NCI-H69 (cell line): ENCODE measurements at regions not wholly inside any gene's neighbourhood (a gene's known extent, or its start where the extent isn't known, plus 50 kb on each side); places are given as distances from the start of the nearest gene placed in this dataset.
A peak's percentile ranks its signal among the peaks of the same experiment; 100 is the strongest.

Experiments
- DNase-seq: peaks from one replicate; lab custom pipeline; 2025; lab: John Stamatoyannopoulos, UW

DNA sequence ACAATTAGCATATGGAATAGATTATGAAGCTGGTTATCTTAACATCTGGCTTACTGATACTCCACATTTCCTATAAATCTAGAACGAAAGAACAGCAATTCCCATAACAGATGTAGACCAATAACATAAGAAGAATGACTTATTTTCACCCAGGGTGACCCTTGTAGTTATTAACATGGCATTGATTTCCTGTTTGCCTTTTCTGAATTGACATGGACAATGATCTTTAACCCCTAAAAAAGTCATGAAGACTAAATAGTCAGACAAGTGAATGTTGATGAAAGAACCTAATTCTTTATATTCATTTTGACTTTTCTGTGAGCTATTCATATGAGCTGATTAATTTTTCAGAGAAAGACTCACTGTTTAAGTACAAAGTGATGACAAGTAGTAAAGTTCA, 175.3 kb upstream of the CD180 start:
- DNase-seq, result no peak

DNA sequence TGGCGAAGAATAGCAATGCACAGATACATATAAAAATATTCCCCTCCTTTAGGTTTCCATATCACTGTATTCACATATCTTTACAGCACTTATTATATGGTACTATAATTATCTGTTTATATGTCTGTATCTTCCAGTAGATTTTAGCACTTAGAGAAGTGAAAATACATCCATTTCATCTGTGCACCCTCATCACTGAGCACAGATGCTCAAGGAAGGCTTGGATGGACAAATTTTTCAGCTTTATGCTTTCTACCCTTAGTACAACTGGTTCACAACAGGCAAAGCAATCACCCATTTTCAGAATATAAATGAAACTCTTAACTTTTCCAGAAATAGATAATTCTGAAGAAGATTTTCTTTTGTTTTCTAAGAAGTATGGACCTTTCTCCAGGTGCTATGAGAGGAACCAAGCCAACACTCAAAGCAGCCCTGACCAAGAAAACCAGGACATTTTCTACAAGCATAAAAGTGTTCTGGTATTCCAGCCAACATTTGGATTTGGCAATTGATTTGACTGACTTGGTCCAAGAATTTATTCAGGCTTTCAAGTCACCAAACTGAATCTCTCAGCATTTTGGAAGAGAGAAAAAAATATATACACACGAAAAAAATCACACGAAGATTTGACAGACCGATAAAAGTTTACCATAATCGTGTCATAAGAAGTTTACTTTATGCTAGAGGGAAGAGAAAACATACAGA, 170.2 kb upstream of the CD180 start:
- DNase-seq, result no peak

DNA sequence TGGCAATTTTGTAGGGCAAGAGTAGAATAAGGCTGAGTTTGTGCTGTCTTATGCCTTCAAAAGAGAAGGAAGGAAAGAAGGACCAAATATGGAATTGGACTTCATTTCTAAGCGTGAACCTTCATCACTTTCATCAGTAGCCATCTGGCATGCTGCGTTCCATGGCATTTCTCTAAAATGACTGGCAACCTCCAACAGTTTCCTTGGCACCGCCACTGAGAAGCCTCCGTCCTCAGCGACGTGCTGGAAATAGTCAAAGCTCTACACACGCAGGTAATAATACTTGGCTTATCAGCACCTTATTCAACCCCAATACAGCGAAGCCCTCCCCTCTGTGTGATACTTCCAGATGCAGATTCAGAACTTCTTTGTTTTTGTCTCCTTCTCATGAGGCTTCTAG, 169.7 kb upstream of the CD180 start:
- no peak for DNase-seq

DNA sequence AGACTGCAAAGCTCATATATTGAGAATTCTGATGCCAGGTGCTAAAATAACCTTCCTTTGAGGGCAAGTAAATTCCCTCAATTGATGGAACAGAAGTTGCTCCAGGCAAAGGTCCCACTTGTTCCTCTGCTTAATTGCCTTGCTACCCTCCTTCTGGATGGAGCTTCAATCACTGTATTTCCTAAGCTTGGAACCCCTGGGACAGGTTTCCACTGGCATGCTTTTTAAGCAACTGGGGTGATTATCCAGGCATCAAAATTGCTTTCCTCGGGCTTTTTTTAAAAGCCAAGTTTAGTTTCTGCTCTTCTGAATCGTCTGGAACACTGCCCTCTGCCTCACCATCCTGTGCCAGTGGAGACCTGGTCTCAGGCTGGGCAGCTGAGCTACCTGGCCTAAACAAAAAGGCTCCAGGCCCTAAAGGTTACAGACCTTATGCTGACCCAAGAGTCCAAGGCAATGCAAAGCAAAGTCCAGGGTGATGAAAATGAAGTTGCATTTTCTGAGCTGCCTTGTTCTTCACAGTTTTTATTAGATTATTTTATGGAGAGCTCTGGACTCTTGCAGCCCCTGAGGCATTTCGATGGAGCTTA, 167.9 kb upstream of the CD180 start:
- no peak for DNase-seq

DNA sequence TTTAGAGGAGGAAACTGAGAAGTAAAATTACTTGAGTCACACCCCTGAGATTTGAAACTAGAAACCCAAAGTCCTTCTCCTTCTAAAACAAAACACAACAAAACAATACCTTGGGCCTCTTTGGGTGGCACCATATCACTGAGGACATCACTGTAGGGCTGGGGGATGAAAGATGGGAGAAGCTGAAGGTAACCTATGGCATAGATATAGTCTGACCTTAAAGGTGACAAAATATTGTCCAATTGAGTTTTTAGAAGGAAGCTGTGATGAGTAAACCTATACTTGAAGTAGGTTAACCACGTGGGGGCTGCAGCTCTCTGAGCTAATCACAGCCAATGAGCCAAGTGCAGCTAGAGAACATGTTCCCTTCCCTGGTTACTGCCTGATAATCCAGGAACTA, 167.4 kb upstream of the CD180 start:
- DNase-seq, result no peak

DNA sequence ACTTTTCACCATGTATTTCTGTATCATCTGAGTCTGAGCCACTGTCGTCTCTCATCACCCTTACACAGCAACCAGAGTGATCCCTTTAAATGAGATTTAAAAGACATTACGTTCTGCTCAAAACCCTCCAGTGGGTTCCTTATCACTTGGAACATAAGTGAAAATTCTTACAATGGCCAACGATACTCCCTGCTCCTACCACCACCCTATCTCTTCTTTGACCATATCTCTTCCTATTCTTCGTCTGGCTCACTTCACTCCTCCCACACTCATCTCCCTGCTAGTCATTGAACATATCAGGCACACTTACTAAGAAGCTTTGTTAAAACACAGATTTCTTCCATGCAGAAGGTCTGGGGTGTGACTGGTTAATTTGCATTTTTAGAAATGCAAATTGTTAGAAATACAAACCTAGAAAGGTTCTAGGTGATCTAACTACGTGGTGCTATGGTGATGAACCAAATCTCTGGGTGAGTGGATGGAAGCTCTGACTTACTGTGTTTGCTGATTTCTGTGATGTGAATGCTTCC, 166.6 kb upstream of the CD180 start:
- DNase-seq, result no peak

DNA sequence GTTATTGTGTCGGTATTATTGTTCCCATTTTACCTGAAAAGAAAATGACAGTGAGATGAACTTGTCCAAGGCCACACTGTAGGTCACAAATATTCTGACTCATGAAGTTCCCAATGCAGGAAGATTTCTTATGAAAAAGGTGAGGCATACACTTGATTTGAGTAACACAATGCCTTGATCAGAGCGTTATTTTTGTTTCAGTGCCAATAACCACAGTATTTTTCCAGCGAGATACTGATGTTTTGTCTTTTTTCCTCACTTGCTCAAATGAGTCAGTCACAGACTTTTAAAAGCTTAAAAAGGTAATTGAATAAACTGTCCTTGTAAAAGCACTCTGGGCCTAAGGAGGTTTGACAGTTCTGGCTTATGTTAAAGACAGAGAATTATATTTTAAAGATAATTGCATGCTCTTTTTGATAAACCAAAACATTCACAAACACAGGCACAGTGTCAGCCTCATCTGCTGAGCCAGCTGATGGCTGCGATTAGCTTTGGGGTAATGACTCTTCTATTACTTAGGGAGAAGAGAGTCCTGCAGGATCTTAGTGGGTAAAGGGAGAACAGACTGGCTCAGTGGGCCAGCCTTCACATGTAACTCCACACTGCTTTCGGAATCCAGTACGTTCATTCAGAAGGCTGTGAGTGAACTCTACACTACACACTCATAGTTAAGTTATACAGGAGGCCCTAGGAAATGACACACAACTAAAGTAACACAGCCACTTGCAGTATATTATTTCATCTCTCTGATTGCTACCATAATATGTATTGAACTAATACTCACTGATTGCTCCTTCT, 165.5 kb upstream of the CD180 start:
- no peak for DNase-seq

DNA sequence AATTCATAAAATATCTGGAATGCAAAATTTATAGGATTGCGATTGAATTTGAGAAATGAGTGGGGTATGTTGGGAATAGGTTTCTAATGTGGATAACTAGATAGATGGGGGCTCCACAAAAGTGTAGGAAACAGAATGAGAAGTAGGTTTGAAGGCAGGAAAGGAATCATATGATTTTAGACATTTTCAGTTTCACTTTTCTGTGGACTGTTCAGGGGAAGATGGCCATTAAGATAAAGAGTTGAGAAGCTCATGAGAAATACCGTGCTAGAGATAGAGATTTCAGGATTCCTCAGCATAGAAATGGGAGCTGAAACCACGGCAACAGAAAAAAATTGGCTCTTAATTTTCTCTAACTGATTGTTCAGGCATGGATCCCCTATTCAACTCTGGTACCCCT, 163.4 kb upstream of the CD180 start:
- DNase-seq, result no peak

DNA sequence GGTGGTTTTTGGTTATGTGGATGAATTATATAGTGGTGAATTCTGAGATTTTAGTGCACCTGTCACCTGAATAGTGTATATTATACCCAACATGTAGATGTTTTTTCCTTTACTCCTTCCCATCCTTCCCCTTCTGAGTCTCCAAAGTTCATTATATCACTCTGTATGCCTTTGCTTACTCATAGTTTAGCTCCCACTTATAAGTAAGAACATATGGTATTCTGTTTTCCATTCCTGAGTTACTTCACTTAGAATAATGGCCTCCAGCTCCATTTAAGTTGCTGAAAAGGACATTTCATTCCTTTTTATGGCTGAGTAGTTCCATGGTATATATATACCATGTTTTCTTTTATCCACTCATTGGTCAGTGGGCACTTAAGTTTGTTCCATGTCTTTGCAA, 161.6 kb upstream of the CD180 start:
- no peak for DNase-seq

DNA sequence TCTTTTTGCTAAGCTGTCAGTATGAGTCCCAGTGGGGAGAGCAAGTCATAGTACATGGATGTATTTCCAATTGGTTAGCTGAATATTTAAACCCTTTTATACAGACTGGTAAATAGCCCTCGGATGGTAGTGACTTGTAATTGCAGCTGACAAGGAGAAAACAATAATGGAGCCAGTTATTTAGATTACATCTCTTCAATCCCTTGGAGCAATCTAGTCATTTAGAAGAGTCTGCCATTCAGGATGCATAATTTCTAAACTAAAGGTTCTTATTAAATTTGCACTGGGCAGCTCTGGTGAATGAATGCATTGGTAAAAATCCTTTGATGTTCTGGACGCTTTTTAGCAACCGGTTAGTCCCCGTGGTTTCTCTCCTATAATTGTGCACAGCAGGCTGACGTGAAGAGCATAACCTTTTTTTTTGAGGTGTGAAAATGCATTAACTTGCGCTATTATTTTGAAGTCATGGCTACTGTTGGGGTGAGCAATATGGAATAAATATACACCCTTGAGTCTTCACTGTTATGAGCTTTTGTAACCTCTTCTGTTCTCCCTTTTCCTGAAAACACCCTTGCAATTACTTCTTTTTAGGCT, 158.6 kb upstream of the CD180 start:
- DNase-seq, result peak; percentile 88

DNA sequence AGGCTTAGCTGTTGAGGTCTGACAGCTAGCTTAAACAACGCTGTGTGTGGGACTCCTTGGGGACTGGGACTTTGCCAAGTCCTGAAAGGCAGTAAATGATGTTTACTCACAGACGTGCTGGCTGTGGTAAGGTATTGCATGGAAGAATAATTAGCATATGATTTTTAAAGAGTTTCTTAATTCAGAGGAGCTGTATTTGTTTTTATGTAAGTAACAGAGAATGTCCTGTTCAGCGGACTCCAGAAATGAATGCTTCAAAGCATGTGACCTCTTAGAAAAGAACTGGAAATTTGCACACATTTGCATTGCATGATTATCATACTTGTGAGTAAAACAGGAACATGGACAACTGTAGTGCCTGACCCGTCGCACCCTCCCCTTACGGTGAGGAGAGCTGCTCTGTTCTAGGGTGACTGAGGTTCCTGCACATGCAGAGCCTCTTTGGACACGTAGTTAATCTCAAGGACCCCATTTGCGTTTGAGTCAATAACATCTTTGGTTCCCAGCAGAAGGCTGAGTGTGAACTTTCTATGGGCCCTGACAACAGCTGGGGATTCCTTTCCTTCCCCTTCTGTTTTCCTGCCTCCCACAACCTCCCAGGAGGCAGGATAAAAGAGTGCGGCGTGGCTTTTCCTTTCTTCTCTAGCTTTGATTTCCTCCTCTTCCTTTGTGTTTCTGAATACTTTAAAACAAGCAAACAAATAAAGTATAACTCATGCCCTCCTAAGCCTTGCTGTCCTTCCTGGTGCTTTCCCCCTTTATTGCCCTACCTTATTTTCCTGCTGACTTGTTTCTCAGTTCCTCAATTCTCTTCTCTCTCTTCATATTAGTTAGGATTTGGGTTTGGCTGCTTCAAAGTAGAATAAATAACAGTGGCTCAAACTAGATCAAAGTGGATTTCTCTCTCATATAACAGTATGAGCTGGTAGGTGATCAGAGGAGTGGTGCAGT, 157.2 kb upstream of the CD180 start:
- DNase-seq, result peak; percentile 94

DNA sequence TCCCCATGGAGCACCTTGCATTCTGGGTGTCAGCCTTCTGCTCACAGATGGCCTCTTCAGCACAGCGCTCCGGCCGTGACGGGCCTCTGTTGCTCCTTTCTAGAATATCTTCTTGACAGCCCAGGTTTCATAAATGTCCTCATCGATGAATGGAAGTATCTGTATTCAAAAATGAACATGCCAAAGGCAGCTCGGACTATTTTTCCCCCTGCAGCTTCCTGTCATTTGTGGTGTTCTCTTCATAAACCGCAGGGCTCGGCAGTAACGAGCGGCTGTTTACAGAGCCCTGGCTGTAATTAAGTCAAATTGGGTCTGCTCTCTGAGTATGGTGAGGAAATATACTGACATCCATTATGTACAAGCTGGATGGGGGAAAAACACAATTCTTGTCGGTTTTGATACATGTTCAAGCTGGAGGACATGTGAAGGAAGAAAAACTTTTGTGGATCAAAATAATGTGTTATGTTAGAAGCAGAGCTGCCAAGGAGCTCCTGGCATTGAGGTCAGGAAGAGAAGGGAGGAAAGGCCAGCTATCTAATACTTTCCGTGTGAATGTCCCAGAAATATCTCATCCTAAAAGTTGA, 154.1 kb upstream of the CD180 start:
- DNase-seq, result peak; percentile 96

DNA sequence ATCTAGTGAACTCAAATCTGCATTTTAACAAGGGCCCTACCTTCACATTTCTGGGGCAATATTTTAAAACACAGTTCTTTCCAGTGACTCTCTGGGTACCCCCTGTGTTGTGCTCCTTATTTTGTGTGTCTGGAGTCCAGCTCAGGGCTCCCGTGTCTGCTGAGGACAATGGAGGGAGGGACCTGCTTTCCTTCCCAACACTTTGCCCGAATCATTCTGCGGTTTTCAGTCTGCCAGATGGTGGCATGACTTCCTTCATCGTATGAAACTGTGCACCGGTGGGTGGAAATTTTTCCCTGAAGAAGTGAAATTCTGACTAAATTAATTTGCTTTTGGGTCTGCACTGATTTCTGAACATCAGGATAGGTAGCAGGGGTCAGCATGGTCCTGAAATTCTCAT, 153.6 kb upstream of the CD180 start:
- DNase-seq, result peak; percentile 94

DNA sequence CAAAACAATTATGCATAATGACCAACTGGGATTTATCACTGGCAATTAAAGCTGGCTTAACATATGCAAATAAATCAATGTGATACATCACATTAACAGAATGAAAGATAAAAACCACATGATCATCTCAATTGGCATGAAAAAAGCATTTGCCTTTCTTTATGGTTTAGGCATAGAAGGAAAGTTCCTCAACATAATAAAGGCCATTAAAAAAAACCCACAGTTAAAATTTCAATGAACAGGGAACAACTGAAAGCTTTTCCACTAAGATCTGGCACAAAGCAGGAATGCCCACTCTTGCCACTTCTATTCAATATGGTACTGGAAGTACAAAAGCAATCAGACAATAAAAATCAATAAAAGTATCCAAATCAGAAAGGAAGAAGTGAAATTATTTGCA, 151.2 kb upstream of the CD180 start:
- peak; percentile 47 for DNase-seq

DNA sequence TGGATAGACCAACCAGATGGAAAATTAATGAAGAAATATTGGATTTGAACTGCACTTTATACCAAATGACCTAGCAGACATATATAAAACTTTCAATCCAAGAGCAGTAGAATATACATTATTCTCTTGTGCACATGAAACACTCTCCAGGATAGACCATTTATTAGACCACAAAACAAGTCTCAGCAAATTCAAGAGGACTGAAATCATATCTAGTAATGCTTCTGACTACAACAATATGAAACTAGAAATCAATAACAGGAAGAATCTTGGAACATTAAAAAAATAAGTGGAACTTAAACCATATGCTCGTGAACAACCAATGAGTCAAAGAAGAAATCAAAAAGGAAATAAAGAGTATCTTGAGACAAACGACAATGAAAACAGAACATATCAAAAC, 150.0 kb upstream of the CD180 start:
- no peak for DNase-seq

DNA sequence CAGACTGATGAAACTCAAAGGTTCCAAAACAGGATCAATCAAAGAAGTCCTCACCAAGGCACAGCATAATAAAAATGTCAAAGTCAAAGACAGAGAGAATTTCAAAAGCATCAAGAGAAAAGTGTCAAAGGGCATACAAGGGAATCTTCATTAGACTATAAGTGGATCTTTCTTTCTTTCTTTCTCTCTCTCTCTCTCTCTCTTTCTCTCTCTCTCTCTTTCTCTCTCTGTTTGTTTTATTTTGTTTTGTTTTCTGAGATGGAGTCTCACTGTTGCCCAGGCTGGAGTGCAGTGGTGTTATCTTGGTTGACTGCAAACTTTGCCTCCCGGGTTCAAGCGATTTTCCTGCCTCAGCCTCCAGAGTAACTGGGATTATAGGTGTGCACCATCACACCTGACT, 148.3 kb upstream of the CD180 start:
- no peak for DNase-seq

DNA sequence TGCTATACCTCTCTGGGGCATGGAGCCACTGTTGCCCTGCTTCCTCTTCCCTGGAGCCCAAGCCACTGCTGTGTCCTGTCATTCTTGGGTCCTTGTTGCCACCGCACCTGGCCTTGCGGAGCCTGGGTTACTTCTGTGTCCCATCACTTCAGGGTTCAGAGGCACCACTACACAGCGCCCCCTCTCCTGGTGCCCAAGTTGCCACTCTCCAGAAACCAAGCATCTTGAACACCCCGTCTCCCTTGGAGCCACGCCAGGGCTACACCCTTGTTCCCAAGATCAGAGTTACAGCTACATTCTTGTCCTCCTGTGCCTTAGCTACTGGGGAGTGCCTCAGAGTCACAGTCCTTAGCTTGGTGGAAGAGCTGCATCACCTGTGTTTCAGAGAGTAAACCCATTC, 147.2 kb upstream of the CD180 start:
- no peak for DNase-seq

DNA sequence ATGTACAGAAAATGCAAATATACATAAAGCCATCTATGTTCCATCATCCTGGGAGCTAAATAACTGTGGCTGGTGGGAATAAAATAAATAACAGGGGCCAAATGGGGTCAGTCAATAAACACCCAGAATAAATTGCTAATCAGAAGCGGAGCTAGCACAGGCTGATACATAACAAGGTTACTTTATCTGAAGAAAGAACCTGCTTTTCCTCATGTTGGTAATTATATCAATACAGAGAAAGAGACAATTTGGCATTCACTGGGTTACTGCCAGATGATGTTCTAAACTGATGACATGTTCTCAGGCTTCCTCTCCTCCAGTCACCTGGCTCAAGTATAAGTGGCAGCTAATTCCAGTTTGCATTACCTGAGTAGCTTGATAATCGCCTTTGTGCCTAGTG, 144.9 kb upstream of the CD180 start:
- no peak for DNase-seq

DNA sequence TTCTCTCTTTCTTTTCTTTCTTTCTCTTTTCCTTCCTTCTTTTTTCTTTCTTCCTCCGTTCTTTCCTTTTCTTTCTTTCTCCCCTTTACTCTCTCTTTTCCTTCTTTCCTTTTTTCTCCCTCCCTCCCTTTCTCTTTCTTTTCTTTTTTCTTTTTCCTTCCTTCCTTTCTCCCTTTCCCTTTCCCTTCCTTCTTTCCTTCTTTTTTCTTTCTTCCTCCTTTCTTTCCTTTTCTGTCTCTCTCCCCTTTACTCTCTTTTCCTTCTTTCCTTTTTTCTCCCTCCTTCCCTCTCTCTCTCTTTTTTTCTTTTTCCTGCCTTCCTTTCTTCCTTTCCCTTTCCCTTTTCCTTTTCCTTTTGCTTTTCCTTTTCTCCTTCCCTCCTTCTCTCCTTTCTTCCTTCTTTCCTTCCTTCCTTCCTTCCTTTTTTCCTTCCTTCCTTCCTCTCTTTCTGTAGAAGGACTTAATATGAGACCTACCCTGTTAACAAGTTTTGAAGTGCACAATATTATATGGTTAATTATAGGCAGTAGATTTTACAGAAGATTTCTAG, 142.7 kb upstream of the CD180 start:
- no peak for DNase-seq

DNA sequence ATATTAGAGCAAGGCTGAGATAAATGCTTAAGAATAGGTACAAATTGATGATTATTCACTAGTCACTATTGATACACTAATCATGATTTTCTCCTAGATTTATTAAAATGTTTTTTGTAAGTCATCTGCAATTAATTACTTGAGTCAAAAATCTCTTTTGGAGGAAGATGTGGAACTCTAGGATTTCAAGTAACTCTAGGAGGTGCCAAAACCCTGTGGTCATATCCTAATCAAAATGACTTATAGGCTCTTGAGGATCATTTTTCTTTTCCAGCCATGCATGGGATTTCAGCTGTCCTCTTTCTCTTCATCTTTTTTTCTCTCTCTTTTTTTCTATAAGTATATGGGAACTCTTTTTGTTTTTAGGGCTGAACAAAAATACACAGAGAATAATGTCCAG, 141.8 kb upstream of the CD180 start:
- peak; percentile 19 for DNase-seq

DNA sequence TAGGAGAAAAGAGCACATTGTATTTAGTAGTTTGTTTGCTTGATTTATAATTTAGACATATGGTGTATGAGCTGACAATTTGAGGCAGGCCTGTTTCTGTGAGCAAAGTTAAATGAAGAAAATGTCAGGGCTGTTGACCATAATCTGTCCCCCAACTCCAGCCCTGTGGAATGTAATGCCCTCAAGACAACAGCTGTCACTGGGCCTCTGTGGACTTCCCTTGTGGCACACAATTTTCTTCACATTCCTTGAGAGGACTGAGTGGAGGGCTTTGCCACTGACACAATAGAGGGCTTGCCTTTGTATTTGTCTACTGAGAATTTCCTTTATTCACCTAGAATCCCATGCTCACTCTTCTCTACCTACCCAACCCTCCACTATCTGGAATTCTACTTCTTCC, 141.2 kb upstream of the CD180 start:
- DNase-seq, result no peak
